Common myeloid progenitor, CD34-positive (primary cell): ENCODE measurements at regions not wholly inside any gene's neighbourhood (a gene's known extent, or its start where the extent isn't known, plus 50 kb on each side); places are given as distances from the start of the nearest gene placed in this dataset.

Experiments used
- CTCF ChIA-PET: fragments of 350-600 bp; sonication (Branson Sonifier 250); formaldehyde crosslinking; loops from one replicate; lab custom pipeline; 2021; ENCODE audit warnings: antibody characterized with exemption; lab: Charles Lee
- POLR2A ChIA-PET: fragments of 350-600 bp; sonication (Branson Sonifier 250); formaldehyde crosslinking; loops from one replicate; lab custom pipeline; 2021; ENCODE audit warnings: antibody characterized with exemption; lab: Charles Lee
- DNase-seq, 3 donors: peaks; one replicate each; pipeline versions ENCODE4 v3.0.0 to v3.0.0-alpha.2; 2013
- H3K27ac ChIP-seq, 2 experiments: 1 replicate in 1 of 2; 2 replicates in 1 of 2; pipeline ENCODE4 v1.7.0; 2013; ENCODE audit warnings: inconsistent platforms in 2 of 2, low read length in 2 of 2, mild to moderate bottlenecking in 2 of 2, low read depth in 1 of 2, moderate library complexity in 1 of 2; ENCODE audit not compliant: severe bottlenecking in 2 of 2, insufficient read depth in 1 of 2, poor library complexity in 1 of 2
- H3K27me3 ChIP-seq, 5 experiments: replicated peaks in 2 of 5; 1 replicate in 3 of 5; 2 replicates in 2 of 5; pipeline versions ENCODE4 v1.6.1 to v1.7.0; 2013; ENCODE audit warnings: low read length in 4 of 5, mild to moderate bottlenecking in 2 of 5, moderate library complexity in 2 of 5, inconsistent platforms in 1 of 5; ENCODE audit not compliant: insufficient read depth in 5 of 5, control insufficient read depth in 4 of 5
- H3K36me3 ChIP-seq, 4 experiments: 1 replicate in 2 of 4; 2 replicates in 2 of 4; pipeline versions ENCODE4 v1.6.1 to v1.7.0; 2013; ENCODE audit warnings: low read length in 3 of 4, control low read depth in 1 of 4, mild to moderate bottlenecking in 1 of 4; ENCODE audit not compliant: control insufficient read depth in 4 of 4, insufficient read depth in 4 of 4
- H3K4me1 ChIP-seq, 4 experiments: 1 replicate in 3 of 4; 2 replicates in 1 of 4; pipeline versions ENCODE4 v1.6.1 to v1.7.1; 2013; ENCODE audit warnings: low read length in 3 of 4, mild to moderate bottlenecking in 3 of 4, control low read depth in 1 of 4, inconsistent platforms in 1 of 4, moderate library complexity in 1 of 4; ENCODE audit not compliant: control insufficient read depth in 4 of 4, insufficient read depth in 4 of 4; ENCODE audit errors: control extremely low read depth in 1 of 4
- H3K4me3 ChIP-seq, 7 experiments: 1 replicate in 4 of 7; 2 replicates in 3 of 7; pipeline versions ENCODE4 v1.5.1 to v1.7.0; 2013; ENCODE audit warnings: mild to moderate bottlenecking in 7 of 7, low read length in 6 of 7, moderate library complexity in 6 of 7, inconsistent platforms in 2 of 7, low read depth in 2 of 7, control low read depth in 1 of 7; ENCODE audit not compliant: insufficient read depth in 4 of 7, control insufficient read depth in 1 of 7; ENCODE audit errors: extremely low read depth in 1 of 7
- H3K9me3 ChIP-seq, 5 experiments: 1 replicate in 4 of 5; 2 replicates in 1 of 5; pipeline versions ENCODE4 v1.6.1 to v1.7.1; 2013; ENCODE audit warnings: low read length in 4 of 5, mild to moderate bottlenecking in 2 of 5, inconsistent platforms in 1 of 5, low read depth in 1 of 5, moderate library complexity in 1 of 5; ENCODE audit not compliant: control insufficient read depth in 4 of 5, insufficient read depth in 2 of 5; ENCODE audit errors: control extremely low read depth in 1 of 5
- WGBS: methylation state at CpG from one replicate; pipeline ENCODE4 v1.1.5; 2013; ENCODE audit not compliant: insufficient coverage; 5-methylcytosine and 5-hydroxymethylcytosine counted together

DNA sequence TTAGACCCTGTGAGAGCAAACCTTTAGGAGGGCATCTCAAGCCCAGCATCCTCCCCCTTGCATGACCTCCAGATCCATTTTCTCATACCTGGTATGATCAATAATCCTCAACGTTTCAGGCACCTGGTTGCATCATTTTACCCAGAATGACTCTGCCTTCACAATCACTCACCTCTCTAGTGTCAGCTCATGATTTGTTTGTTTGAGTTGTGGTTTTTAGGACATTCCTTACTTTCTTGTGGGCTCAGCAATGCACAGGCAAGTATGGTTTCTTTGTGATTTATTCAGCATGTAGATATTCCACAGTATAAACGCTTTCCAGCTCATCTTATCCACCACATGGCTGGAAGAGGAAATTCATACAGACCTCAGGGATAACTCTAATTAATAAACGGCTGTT is 93.6 kb upstream of the CPEB2 start:
- WGBS: 75% methylated on average over 1 of the region's 3 CpGs
- POLR2A ChIA-PET: no interaction called here
- Histone ChIP-seq H3K4me1 (peaks cover 0 to 11% (median 7%) of the 10 kb centered on the region in 4 experiments), H3K36me3 (no peaks in the 10 kb centered on the region), H3K27ac (no peak overlapping the region), H3K27me3 (peaks cover 0 to 30% (median 9%) of the 10 kb centered on the region in 5 experiments), H3K9me3 (no peaks in the 10 kb centered on the region), H3K4me3 (no peak overlapping the region)
- no peak for DNase-seq
- CTCF ChIA-PET: no interaction called here

- no peak overlapping the region for H3K27ac ChIP-seq
- H3K27me3 ChIP-seq: peaks cover 0 to 26% (median 9%) of the 10 kb centered on the region in 5 experiments
- H3K4me3 ChIP-seq: no peak overlapping the region
- H3K9me3 ChIP-seq: no peaks in the 10 kb centered on the region
- H3K4me1 ChIP-seq: peaks cover 0 to 9% (median 6%) of the 10 kb centered on the region in 4 experiments
- no peak for DNase-seq
- no peaks in the 10 kb centered on the region for H3K36me3 ChIP-seq
- ChIA-PET CTCF (interaction anchor here (0.8 kb wide), 1 partner anchor 38 kb away, joined by 3 read pairs; no protein-coding TSS in a partner anchor), POLR2A (no interaction called here)
- WGBS: 94% methylated on average over 3 of the region's 5 CpGs
Observed at GRCh38 chr4:14910411-14910810, 91.9 kb upstream of the CPEB2 start.

- peaks cover 0 to under 1% (median under 1%) of the 10 kb centered on the region in 4 experiments for H3K4me1 ChIP-seq
- DNase-seq: no peak
- no peak overlapping the region for H3K4me3 ChIP-seq
- peaks cover 0 to 26% (median 9%) of the 10 kb centered on the region in 5 experiments for H3K27me3 ChIP-seq
- CTCF ChIA-PET: no interaction called here
- H3K27ac ChIP-seq: no peak overlapping the region
- POLR2A ChIA-PET: no interaction called here
- H3K36me3 ChIP-seq: no peaks in the 10 kb centered on the region
- no peaks in the 10 kb centered on the region for H3K9me3 ChIP-seq
- 44% methylated on average over 1 of the region's 2 CpGs for WGBS
Observed at GRCh38 chr4:14912426-14912825, 89.9 kb upstream of the CPEB2 start.

DNA sequence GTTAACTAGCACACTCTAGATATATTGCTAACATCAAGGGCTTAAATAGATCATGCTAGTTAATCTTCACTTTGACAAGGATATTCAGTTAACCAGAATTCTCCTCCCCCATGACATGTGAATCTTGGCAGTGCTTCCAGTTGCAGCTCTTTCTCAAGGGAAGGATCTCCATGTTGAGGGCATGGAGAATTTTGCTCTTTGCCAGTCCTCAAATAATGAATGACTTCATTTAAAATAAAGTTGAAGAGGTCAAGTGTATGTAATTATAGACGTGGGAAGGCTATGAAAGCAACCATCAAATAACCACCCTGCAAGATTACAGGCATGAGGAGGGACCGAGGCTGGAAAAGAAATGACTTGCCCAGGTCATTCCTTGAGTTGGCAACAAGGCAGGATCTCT is 87.3 kb upstream of the CPEB2 start:
- Histone ChIP-seq H3K9me3 (no peaks in the 10 kb centered on the region), H3K4me1 (no peaks in the 10 kb centered on the region), H3K27ac (no peak overlapping the region), H3K27me3 (peaks cover 0 to 10% (median 3%) of the 10 kb centered on the region in 5 experiments), H3K4me3 (no peak overlapping the region), H3K36me3 (no peaks in the 10 kb centered on the region)
- POLR2A ChIA-PET: interaction anchor here (0.6 kb wide), 1 partner anchor 17 kb away, joined by 3 read pairs; no protein-coding TSS in a partner anchor
- 100% methylated on average over 2 of the region's 2 CpGs for WGBS
- CTCF ChIA-PET: no interaction called here
- no peak for DNase-seq

- Histone ChIP-seq H3K9me3 (no peaks in the 10 kb centered on the region), H3K27me3 (no peaks in the 10 kb centered on the region), H3K27ac (no peak overlapping the region), H3K4me3 (no peak overlapping the region), H3K4me1 (peaks cover 0 to 4% (median 0%) of the 10 kb centered on the region in 4 experiments), H3K36me3 (no peaks in the 10 kb centered on the region)
- ChIA-PET CTCF (no interaction called here), POLR2A (no interaction called here)
- WGBS: 88% methylated on average over 6 of the region's 7 CpGs
- no peak for DNase-seq
Observed at GRCh38 chr4:14916554-14917297, 85.6 kb upstream of the CPEB2 start.

DNA sequence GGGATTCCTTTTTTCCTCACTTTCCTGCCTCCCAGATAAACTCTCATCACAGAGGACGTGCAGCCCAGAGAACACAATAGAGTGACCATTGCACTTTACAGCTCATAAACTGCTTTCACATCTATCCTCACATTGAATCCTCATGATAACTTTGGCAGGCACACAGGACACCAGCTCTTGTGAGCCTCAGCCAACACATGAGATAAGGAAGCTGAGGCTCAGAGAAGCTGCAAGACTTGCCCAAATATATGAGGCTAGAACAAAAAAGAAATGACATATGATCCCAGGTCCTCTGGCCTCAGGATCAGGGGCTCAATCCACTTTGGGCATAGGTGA is 85.0 kb upstream of the CPEB2 start:
- H3K9me3 ChIP-seq: no peaks in the 10 kb centered on the region
- DNase-seq: no peak
- CTCF ChIA-PET: no interaction called here
- 100% methylated on average over 1 of the region's 1 CpG for WGBS
- H3K27me3 ChIP-seq: no peaks in the 10 kb centered on the region
- H3K27ac ChIP-seq: no peak overlapping the region
- H3K4me1 ChIP-seq: peaks cover 0 to 4% (median 0%) of the 10 kb centered on the region in 4 experiments
- POLR2A ChIA-PET: no interaction called here
- H3K4me3 ChIP-seq: no peak overlapping the region
- no peaks in the 10 kb centered on the region for H3K36me3 ChIP-seq

DNA sequence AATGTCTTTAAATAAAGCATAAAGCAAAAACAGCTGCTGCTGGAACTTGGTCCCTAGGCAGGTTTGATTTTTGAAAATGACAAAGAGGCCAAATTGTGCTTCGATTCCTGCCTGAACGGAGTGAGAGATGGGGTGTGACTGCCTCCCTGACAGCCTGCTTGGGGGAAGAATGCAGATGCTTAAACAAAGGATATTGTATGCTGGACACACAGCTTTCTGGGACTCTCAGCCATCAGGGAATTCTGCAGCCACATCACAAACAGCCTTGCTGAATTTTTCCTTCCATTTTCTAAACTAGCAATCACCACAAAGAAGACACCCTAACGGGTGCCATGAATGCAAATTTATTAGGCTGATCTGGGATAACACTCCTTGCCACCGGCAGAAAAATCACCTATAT is 83.9 kb upstream of the CPEB2 start:
- CTCF ChIA-PET: no interaction called here

More for the DNA sequence above, 83.9 kb upstream of the CPEB2 start:
- WGBS: 90% methylated on average over 3 of the region's 4 CpGs
- DNase-seq: no peak
- peaks cover 0 to 4% (median 0%) of the 10 kb centered on the region in 4 experiments for H3K4me1 ChIP-seq
- no peak overlapping the region for H3K4me3 ChIP-seq
- H3K36me3 ChIP-seq: no peaks in the 10 kb centered on the region
- no peak overlapping the region for H3K27ac ChIP-seq
- POLR2A ChIA-PET: no interaction called here
- no peaks in the 10 kb centered on the region for H3K9me3 ChIP-seq
- H3K27me3 ChIP-seq: no peaks in the 10 kb centered on the region
